Keratinocyte (primary cell): ENCODE measurements at regions not wholly inside any gene's neighbourhood (a gene's known extent, or its start where the extent isn't known, plus 50 kb on each side); places are given as distances from the start of the nearest gene placed in this dataset.

Source experiments
- DNase-seq: peaks from one replicate; pipeline ENCODE4 v3.0.0-alpha.2; 2011; ENCODE audit warnings: low read depth, missing footprints, low spot score
- FAIRE-seq: peaks from 2 replicates; lab custom pipeline; 2011; peaks lifted over from hg19 to GRCh38; lab: Jason Lieb, UNC
- H2AFZ ChIP-seq: 2 replicates; pipeline ENCODE4 v1.6.0; 2012; ENCODE audit warnings: low read length, control low read depth, inconsistent platforms; ENCODE audit not compliant: control insufficient read depth
- H3K27ac ChIP-seq: 2 replicates; pipeline ENCODE4 v1.5.1; 2011; ENCODE audit warnings: low read length; ENCODE audit not compliant: control insufficient read depth, insufficient read depth
- H3K27me3 ChIP-seq: 3 replicates; pipeline ENCODE4 v1.6.0; 2011; ENCODE audit warnings: low read length; ENCODE audit not compliant: control insufficient read depth, insufficient read depth; ENCODE audit errors: extremely low read depth
- H3K36me3 ChIP-seq, 2 experiments: 2 replicates in 1 of 2; 3 replicates in 1 of 2; pipeline ENCODE4 v1.5.1; 2011; ENCODE audit warnings: low read length in 2 of 2, mild to moderate bottlenecking in 1 of 2; ENCODE audit not compliant: control insufficient read depth in 2 of 2, insufficient read depth in 2 of 2; ENCODE audit errors: extremely low read depth in 1 of 2
- H3K4me1 ChIP-seq: 3 replicates; pipeline ENCODE4 v1.5.1; 2011; ENCODE audit warnings: low read length; ENCODE audit not compliant: control insufficient read depth, insufficient read depth; ENCODE audit errors: extremely low read depth
- H3K4me2 ChIP-seq: 3 replicates; pipeline ENCODE4 v1.6.0; 2011; ENCODE audit warnings: low read depth, low read length; ENCODE audit not compliant: control insufficient read depth, insufficient read depth; ENCODE audit errors: extremely low read depth
- H3K4me3 ChIP-seq, 3 experiments: fragments of 200-600 bp in 1 of 3; sonication (generic) in 1 of 3; 2 replicates in 2 of 3; 3 replicates in 1 of 3; pipeline ENCODE4 v1.5.1; 2011 to 2016; ENCODE audit warnings: low read length in 3 of 3, mild to moderate bottlenecking in 3 of 3, control low read depth in 2 of 3, inconsistent platforms in 1 of 3, low read depth in 1 of 3, mixed read lengths in 1 of 3, mixed run types in 1 of 3, moderate library complexity in 1 of 3; ENCODE audit not compliant: control insufficient read depth in 2 of 3, insufficient read depth in 2 of 3; ENCODE audit errors: extremely low read depth in 1 of 3
- H3K79me2 ChIP-seq: 2 replicates; pipeline ENCODE4 v1.6.0; 2012; ENCODE audit warnings: low read length; ENCODE audit not compliant: control insufficient read depth, insufficient read depth
- H3K9ac ChIP-seq: 3 replicates; pipeline ENCODE4 v1.6.0; 2011; ENCODE audit warnings: low read length; ENCODE audit not compliant: control insufficient read depth, insufficient read depth; ENCODE audit errors: extremely low read depth
- H3K9me1 ChIP-seq: 3 replicates; pipeline ENCODE4 v1.6.0; 2011; ENCODE audit warnings: low read length; ENCODE audit not compliant: control insufficient read depth, insufficient read depth; ENCODE audit errors: extremely low read depth
- H3K9me3 ChIP-seq: 2 replicates; pipeline ENCODE4 v1.5.1; 2012; ENCODE audit warnings: low read depth, low read length; ENCODE audit not compliant: control insufficient read depth
- H4K20me1 ChIP-seq: 3 replicates; pipeline ENCODE4 v1.6.0; 2011; ENCODE audit warnings: low read length; ENCODE audit not compliant: control insufficient read depth, insufficient read depth; ENCODE audit errors: extremely low read depth
- EZH2 ChIP-seq: IDR thresholded peaks from one replicate; pipeline ENCODE4 v1.6.1; 2012; ENCODE audit warnings: inconsistent platforms, mild to moderate bottlenecking, low read length, moderate library complexity
- dilution Hi-C: fragments of 300-500 bp; cut with MboI; formaldehyde crosslinking; loops from one replicate; pipeline ENCODE4 v1.7.0; 2020; ENCODE audit warnings: low sequenced_read_pairs; ENCODE audit not compliant: extremely low pct_ligation_motif_present
- TF ChIP-seq, protein P1 (sequence below), 3 experiments: IDR thresholded peaks in 1 of 3; conservative IDR thresholded peaks in 1 of 3; optimal IDR thresholded peaks in 1 of 3; 2 replicates in 2 of 3; 3 replicates in 1 of 3; pipeline versions ENCODE3 to v1.5.1; 2011; ENCODE audit warnings: low read length in 3 of 3, mild to moderate bottlenecking in 3 of 3, moderate library complexity in 2 of 3, control low read depth in 1 of 3, inconsistent platforms in 1 of 3; ENCODE audit not compliant: insufficient read depth in 2 of 3; ENCODE audit errors: extremely low read depth in 1 of 3

GRCh38 chr22:25366876-25367466 is 147.5 kb downstream of the CRYBB2 start:
- DNase-seq (no peak), FAIRE-seq (no peak)
- Histone ChIP-seq H3K4me2 (no peak overlapping the region), H3K9me1 (no peaks in the 10 kb centered on the region), H3K4me3 (no peak overlapping the region), H3K27me3 (no peaks in the 10 kb centered on the region), H3K4me1 (peaks cover 8% of the 10 kb centered on the region), H3K9me3 (no peaks in the 10 kb centered on the region), H2AFZ (no peak overlapping the region), H3K36me3 (peaks cover 4 to 12% of the 10 kb centered on the region in 2 experiments), H3K79me2 (peaks cover 44% of the 10 kb centered on the region), H4K20me1 (peaks cover 20% of the 10 kb centered on the region), H3K9ac (no peak overlapping the region), H3K27ac (no peak overlapping the region)
- no peak for TF ChIP-seq EZH2
- dilution Hi-C loops: no loop called here

DNA sequence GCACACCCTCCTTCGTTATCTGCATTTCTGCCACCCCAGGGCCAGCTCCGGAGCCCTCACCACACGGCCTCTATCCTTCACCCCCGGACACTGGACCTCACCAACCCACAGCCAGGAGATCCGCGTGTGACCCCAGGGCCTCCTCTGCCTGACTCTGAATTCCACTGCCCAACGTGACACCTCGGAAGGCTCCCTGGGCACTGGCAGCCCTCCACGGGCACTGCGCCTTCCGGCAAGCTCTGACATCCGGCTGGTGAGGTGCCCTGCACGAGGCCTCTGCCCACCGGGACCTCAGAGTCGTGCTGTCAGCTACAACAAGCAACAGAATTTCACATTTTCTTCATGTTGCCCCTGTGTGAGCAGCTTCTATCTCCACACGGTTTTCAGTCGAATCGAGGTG is 148.3 kb downstream of the CRYBB2 start:
- DNase-seq (no peak), FAIRE-seq (no peak)
- no peak overlapping the region for H2AFZ ChIP-seq
- no peaks in the 10 kb centered on the region for H3K9me3 ChIP-seq
- H3K9me1 ChIP-seq: no peaks in the 10 kb centered on the region
- peaks cover 7 to 12% of the 10 kb centered on the region in 2 experiments for H3K36me3 ChIP-seq
- TF ChIP-seq, protein P1, sequence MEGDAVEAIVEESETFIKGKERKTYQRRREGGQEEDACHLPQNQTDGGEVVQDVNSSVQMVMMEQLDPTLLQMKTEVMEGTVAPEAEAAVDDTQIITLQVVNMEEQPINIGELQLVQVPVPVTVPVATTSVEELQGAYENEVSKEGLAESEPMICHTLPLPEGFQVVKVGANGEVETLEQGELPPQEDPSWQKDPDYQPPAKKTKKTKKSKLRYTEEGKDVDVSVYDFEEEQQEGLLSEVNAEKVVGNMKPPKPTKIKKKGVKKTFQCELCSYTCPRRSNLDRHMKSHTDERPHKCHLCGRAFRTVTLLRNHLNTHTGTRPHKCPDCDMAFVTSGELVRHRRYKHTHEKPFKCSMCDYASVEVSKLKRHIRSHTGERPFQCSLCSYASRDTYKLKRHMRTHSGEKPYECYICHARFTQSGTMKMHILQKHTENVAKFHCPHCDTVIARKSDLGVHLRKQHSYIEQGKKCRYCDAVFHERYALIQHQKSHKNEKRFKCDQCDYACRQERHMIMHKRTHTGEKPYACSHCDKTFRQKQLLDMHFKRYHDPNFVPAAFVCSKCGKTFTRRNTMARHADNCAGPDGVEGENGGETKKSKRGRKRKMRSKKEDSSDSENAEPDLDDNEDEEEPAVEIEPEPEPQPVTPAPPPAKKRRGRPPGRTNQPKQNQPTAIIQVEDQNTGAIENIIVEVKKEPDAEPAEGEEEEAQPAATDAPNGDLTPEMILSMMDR (optimal IDR thresholded peaks at IDR 0.05 in 1 of 3, IDR thresholded peaks at IDR 0.05 in 1 of 3, conservative IDR thresholded peaks at IDR 0.05 in 1 of 3; ENCODE audit: extremely low read depth in 1 of 3, insufficient read depth in 2 of 3, low read length in 3 of 3): no peak
- TF ChIP-seq EZH2: no peak
- peaks cover 37% of the 10 kb centered on the region for H3K79me2 ChIP-seq
- no peak overlapping the region for H3K4me3 ChIP-seq
- H3K4me1 ChIP-seq: peaks cover 8% of the 10 kb centered on the region
- H4K20me1 ChIP-seq: peaks cover 13% of the 10 kb centered on the region
- dilution Hi-C loops: no loop called here
- no peak overlapping the region for H3K4me2 ChIP-seq
- no peak overlapping the region for H3K9ac ChIP-seq
- no peak overlapping the region for H3K27ac ChIP-seq
- H3K27me3 ChIP-seq: no peaks in the 10 kb centered on the region

- Histone ChIP-seq H3K9me3 (no peaks in the 10 kb centered on the region), H4K20me1 (peaks cover 13% of the 10 kb centered on the region), H3K27me3 (no peaks in the 10 kb centered on the region), H2AFZ (no peak overlapping the region), H3K79me2 (peaks cover 35% of the 10 kb centered on the region), H3K27ac (no peak overlapping the region), H3K36me3 (peaks cover 10 to 12% of the 10 kb centered on the region in 2 experiments), H3K4me3 (no peak overlapping the region), H3K4me1 (peaks cover 8% of the 10 kb centered on the region), H3K9ac (no peak overlapping the region), H3K9me1 (no peaks in the 10 kb centered on the region), H3K4me2 (no peak overlapping the region)
- DNase-seq (peak; percentile 23), FAIRE-seq (peak; percentile 87)
- dilution Hi-C loops: no loop called here
- TF ChIP-seq, protein P1 (optimal IDR thresholded peaks at IDR 0.05 in 1 of 3, IDR thresholded peaks at IDR 0.05 in 1 of 3, conservative IDR thresholded peaks at IDR 0.05 in 1 of 3; ENCODE audit: extremely low read depth in 1 of 3, insufficient read depth in 2 of 3, low read length in 3 of 3): no peak
- TF ChIP-seq EZH2: no peak
Measured at GRCh38 chr22:25368271-25368670, 148.8 kb downstream of the CRYBB2 start.
